ENCODE measurements at regions not wholly inside any gene's neighbourhood (a gene's known extent, or its start where the extent isn't known, plus 50 kb on each side); places are given as distances from the start of the nearest gene placed in this dataset.
A peak's percentile ranks its signal among the peaks of the same experiment; 100 is the strongest.

- TF ChIP-seq CTCF (IDR thresholded peaks at IDR 0.05; ENCODE audit: extremely low read depth in 1 of 2, insufficient read depth in 1 of 2, low read depth in 1 of 2, low read length in 2 of 2) (no peak), GATA2 (IDR thresholded peaks at IDR 0.05; ENCODE audit: insufficient read depth, insufficient read length, low read depth, low read length) (peak; percentile 74)
- Histone ChIP-seq H3K79me2 (ENCODE audit: control insufficient read depth, insufficient read depth, low read length) (no peaks in the 10 kb centered on the region), H4K20me1 (replicated peaks; ENCODE audit: control insufficient read depth, extremely low read depth, insufficient read depth, low read length) (no peaks in the 10 kb centered on the region), H3K36me3 (ENCODE audit: control insufficient read depth in 2 of 2, extremely low read depth in 1 of 2, insufficient read depth in 2 of 2, low read length in 2 of 2) (no peaks in the 10 kb centered on the region), H3K9me3 (replicated peaks; ENCODE audit: control insufficient read depth, insufficient read depth, low read length) (no peaks in the 10 kb centered on the region), H2AFZ (ENCODE audit: low read depth, low read length) (no peak overlapping the region), H3K27me3 (ENCODE audit: control insufficient read depth in 2 of 2, insufficient read depth in 2 of 2, low read length in 2 of 2) (peaks cover 52 to 66% of the 10 kb centered on the region in 2 experiments), H3K9ac (replicated peaks; ENCODE audit: extremely low read depth, insufficient read depth, low read length) (no peak overlapping the region), H3K4me1 (ENCODE audit: control insufficient read depth, extremely low read depth, insufficient read depth, low read length) (peaks cover 2% of the 10 kb centered on the region), H3K27ac (ENCODE audit: insufficient read depth, low read depth, low read length) (no peak overlapping the region), H3K4me2 (ENCODE audit: insufficient read depth, low read length) (no peak overlapping the region), H3K9me1 (replicated peaks; ENCODE audit: control insufficient read depth, extremely low read depth, insufficient read depth, low read length) (no peaks in the 10 kb centered on the region), H3K4me3 (replicated peaks in 1 of 3; ENCODE audit: insufficient read depth in 1 of 3, low read depth in 1 of 3, low read length in 3 of 3) (no peak overlapping the region)
- no TSS peak for BruUV-seq (replicated peaks)
- dilution Hi-C loops (cut with MboI; ENCODE audit: extremely low pct_ligation_motif_present, low sequenced_read_pairs) (no loop called here), intact Hi-C loops (cut with micrococcal nuclease) (no loop called here)
- DNase-seq (ENCODE audit: low read depth, low spot score): peak; percentile 71
- CTCF ChIA-PET: interaction anchor here (0.6 to 0.9 kb wide), 2 partner anchors 67 to 478 kb away, joined by 3 read pairs; no protein-coding TSS in a partner anchor
- peak; percentile 66 for FAIRE-seq
- POLR2A ChIA-PET: no interaction called here
Measured at GRCh38 chr21:35682904-35683549, 377.3 kb downstream of the SETD4 start.

GRCh38 chr21:35681946-35682345 lies 378.4 kb downstream of the SETD4 start:
- Histone ChIP-seq H3K9me1 (replicated peaks; ENCODE audit: control insufficient read depth, extremely low read depth, insufficient read depth, low read length) (no peaks in the 10 kb centered on the region), H3K36me3 (ENCODE audit: control insufficient read depth in 2 of 2, extremely low read depth in 1 of 2, insufficient read depth in 2 of 2, low read length in 2 of 2) (no peaks in the 10 kb centered on the region), H3K9ac (replicated peaks; ENCODE audit: extremely low read depth, insufficient read depth, low read length) (no peak overlapping the region), H3K79me2 (ENCODE audit: control insufficient read depth, insufficient read depth, low read length) (no peaks in the 10 kb centered on the region), H2AFZ (ENCODE audit: low read depth, low read length) (no peak overlapping the region), H3K27ac (ENCODE audit: insufficient read depth, low read depth, low read length) (no peak overlapping the region), H3K4me3 (replicated peaks in 1 of 3; ENCODE audit: insufficient read depth in 1 of 3, low read depth in 1 of 3, low read length in 3 of 3) (no peak overlapping the region), H4K20me1 (replicated peaks; ENCODE audit: control insufficient read depth, extremely low read depth, insufficient read depth, low read length) (no peaks in the 10 kb centered on the region), H3K9me3 (replicated peaks; ENCODE audit: control insufficient read depth, insufficient read depth, low read length) (no peaks in the 10 kb centered on the region), H3K4me2 (ENCODE audit: insufficient read depth, low read length) (no peak overlapping the region), H3K27me3 (ENCODE audit: control insufficient read depth in 2 of 2, insufficient read depth in 2 of 2, low read length in 2 of 2) (peaks cover 51 to 59% of the 10 kb centered on the region in 2 experiments), H3K4me1 (ENCODE audit: control insufficient read depth, extremely low read depth, insufficient read depth, low read length) (peaks cover 2% of the 10 kb centered on the region)
- FAIRE-seq (no peak), DNase-seq (ENCODE audit: low read depth, low spot score) (no peak)
- BruUV-seq (replicated peaks): no TSS peak
- ChIA-PET CTCF (interaction anchor here (0.9 kb wide), 1 partner anchor 66 kb away, joined by 3 read pairs; no protein-coding TSS in a partner anchor), POLR2A (no interaction called here)
- intact Hi-C loops (cut with micrococcal nuclease) (no loop called here), dilution Hi-C loops (cut with MboI; ENCODE audit: extremely low pct_ligation_motif_present, low sequenced_read_pairs) (no loop called here)
- TF ChIP-seq POLR2A (IDR thresholded peaks at IDR 0.05; ENCODE audit: low read depth, low read length): no peak

Data from endothelial cell of umbilical vein (primary cell).